Muscle of leg (tissue), 3 donors: ENCODE measurements at regions not wholly inside any gene's neighbourhood (a gene's known extent, or its start where the extent isn't known, plus 50 kb on each side); places are given as distances from the start of the nearest gene placed in this dataset.
"Not testable (repeated sequence)": the region's sequence is repeated elsewhere in the genome, so short reads cannot be mapped to it uniquely, and the experiment has no call there.

Source experiments
- DNase-seq: peaks from one replicate; pipeline ENCODE4 v3.0.0; 2013
- H3K27ac ChIP-seq: one replicate; pipeline ENCODE4 v1.5.1; 2013; ENCODE audit warnings: mild to moderate bottlenecking, low read length, control low read depth
- H3K27me3 ChIP-seq: one replicate; pipeline ENCODE4 v1.6.1; 2013; ENCODE audit warnings: low read length; ENCODE audit not compliant: control insufficient read depth, insufficient read depth
- H3K36me3 ChIP-seq: one replicate; pipeline ENCODE4 v1.6.1; 2013; ENCODE audit warnings: low read length; ENCODE audit not compliant: control insufficient read depth, insufficient read depth
- H3K4me1 ChIP-seq: one replicate; pipeline ENCODE4 v1.6.1; 2013; ENCODE audit warnings: low read length; ENCODE audit not compliant: control insufficient read depth, insufficient read depth
- H3K4me3 ChIP-seq: one replicate; pipeline ENCODE4 v1.5.1; 2013; ENCODE audit warnings: low read length, control low read depth
- H3K9me3 ChIP-seq: replicated peaks from 2 replicates; pipeline ENCODE4 v1.6.1; 2013; ENCODE audit warnings: low read depth, low read length; ENCODE audit not compliant: control insufficient read depth
- WGBS: methylation state at CpG from one replicate; pipeline ENCODE4 v1.1.5; 2013; ENCODE audit warnings: missing lambda C conversion rate; ENCODE audit not compliant: insufficient coverage; 5-methylcytosine and 5-hydroxymethylcytosine counted together

DNA sequence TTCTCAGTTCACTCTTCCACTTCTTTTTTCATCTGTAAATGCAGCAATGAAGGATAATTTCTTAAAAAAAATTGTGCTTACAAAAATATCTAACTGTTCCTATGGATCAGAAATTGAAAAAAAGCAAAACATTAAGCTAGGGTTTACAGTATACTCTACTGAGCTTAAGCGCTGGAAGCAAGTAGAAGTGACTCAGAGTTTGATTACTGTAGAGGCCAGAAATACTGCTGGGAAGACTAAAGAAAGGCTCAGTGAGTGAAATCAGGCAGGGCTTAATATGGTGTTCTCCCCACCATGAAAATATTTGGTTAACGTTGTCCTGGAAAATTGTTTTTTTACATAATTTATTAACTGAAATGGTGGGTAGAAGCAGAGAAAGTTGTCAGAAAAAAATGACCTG is 1061.8 kb upstream of the GRIA3 start:
- Histone ChIP-seq H3K9me3 (no peaks in the 10 kb centered on the region), H3K27me3 (no peaks in the 10 kb centered on the region), H3K4me3 (no peak overlapping the region), H3K36me3 (no peaks in the 10 kb centered on the region), H3K27ac (no peak overlapping the region), H3K4me1 (no peaks in the 10 kb centered on the region)
- no peak for DNase-seq
- 100% methylated on average over 1 of the region's 2 CpGs for WGBS

DNA sequence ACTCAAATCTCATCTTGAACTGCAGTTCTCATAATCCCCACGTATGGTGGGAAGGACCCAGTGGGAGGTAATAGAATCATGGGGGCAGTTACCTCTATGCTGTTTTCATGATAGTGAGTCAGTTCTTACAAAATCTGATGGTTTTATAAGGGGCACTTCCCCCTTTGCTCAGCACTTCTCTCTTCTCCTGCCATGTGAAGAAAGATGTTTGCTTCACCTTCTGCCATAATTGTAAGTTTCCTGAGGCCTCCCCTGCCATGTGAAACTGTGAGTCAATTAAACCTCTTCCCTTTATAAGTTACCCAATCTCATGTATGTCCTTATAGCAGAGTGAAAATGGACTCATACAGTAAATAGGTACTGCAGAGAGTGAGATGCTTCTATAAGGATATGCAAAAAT is 1050.6 kb upstream of the GRIA3 start:
- Histone ChIP-seq H3K27ac (no peak overlapping the region), H3K36me3 (no peaks in the 10 kb centered on the region), H3K9me3 (no peaks in the 10 kb centered on the region), H3K4me3 (no peak overlapping the region), H3K27me3 (no peaks in the 10 kb centered on the region), H3K4me1 (no peaks in the 10 kb centered on the region)
- no CpG with 5 or more reads among the region's 1 CpG for WGBS
- no peak for DNase-seq

DNA sequence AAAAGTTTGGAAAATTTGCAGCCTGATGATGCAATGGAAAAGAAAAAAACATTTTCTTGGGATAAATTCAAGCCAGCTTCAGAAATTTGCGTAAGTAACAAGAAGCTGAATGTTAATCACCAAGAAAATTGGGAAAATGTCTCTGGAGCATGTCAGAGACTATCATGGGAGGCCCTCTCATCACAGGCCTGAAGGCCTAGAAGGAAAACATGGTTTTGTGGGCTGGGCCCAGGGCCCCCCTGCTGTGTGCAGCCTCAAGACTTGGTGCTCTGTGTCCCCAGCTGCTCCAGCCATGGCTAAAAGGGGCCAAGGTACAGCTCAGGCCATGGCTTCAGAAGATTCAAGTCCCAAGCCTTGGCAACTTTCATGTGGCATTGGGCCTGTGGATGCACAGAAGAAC is 1049.8 kb upstream of the GRIA3 start:
- DNase-seq: peak; percentile 43
- H3K27me3 ChIP-seq: no peaks in the 10 kb centered on the region
- no peak overlapping the region for H3K27ac ChIP-seq
- H3K4me3 ChIP-seq: no peak overlapping the region
- no peaks in the 10 kb centered on the region for H3K36me3 ChIP-seq
- H3K9me3 ChIP-seq: no peaks in the 10 kb centered on the region
- WGBS: 60% methylated on average over 1 of the region's 1 CpG
- H3K4me1 ChIP-seq: no peaks in the 10 kb centered on the region

DNA sequence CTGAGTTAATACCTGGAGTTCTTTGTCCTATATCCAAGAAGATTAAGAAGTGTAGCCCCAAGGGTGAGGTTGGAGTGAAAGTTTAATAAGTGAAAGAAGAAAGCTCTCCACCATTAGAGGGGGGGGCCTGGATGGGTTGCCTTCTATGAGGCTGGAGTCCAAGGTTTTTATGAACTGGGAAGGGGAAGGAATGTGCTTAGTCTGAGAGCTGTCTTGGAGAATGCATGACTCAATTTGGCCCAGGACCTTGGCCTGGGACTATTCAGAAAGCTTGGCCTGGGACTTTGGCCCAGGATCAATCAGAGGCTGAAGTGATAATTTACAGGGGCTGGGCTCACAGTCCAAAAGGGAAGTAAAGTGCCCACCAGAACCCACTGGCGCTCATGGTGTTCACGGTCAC is 1049.0 kb upstream of the GRIA3 start:
- H3K27me3 ChIP-seq: no peaks in the 10 kb centered on the region
- DNase-seq: peak; percentile 66
- H3K9me3 ChIP-seq: no peaks in the 10 kb centered on the region
- H3K4me3 ChIP-seq: no peak overlapping the region
- H3K36me3 ChIP-seq: no peaks in the 10 kb centered on the region
- H3K27ac ChIP-seq: no peak overlapping the region
- 80% methylated on average over 1 of the region's 2 CpGs for WGBS
- H3K4me1 ChIP-seq: no peaks in the 10 kb centered on the region

DNA sequence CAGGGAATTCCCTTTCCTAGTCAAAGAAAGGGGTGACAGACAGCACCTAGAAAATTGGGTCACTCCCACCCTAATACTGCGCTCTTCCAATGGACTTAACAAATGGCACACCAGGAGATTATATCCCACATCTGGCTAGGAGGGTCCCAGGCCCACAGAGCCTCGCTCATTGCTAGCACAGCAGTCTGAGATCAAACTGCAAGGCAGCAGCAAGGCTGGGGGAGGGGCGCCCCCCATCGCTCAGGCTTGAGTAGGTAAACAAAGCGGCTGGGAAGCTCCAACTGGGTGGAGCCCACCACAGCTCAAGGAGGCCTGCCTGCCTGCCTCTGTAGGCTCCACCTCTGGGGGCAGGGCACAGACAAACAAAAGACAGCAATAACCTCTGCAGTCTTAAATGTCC is 1043.9 kb upstream of the GRIA3 start:
- not testable (repeated sequence) for DNase-seq, H3K27me3 ChIP-seq, H3K4me1 ChIP-seq, H3K4me3 ChIP-seq, H3K9me3 ChIP-seq, H3K36me3 ChIP-seq, H3K27ac ChIP-seq
- 57% methylated on average over 1 of the region's 5 CpGs for WGBS

DNA sequence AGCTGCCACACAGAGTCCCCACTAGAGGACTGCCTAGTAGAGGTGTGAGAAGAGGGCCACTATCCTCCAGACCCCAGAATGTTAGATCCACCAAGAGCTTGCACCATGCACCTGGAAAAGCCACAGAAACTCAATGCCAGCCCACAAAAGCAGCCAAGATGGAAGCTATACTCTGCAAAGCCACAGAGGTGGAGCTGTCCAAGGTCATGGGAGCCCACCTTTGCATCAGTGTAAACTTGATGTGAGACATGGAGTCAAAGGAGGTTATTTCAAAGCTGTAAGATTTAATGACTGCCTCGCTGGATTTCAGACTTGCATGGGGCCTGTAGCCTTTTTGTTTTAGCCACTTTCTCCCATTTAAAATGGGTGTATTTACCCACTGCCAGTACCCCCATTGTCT is 1030.1 kb upstream of the GRIA3 start:
- no CpG with 5 or more reads among the region's 1 CpG for WGBS
- Histone ChIP-seq H3K36me3 (no peaks in the 10 kb centered on the region), H3K9me3 (no peaks in the 10 kb centered on the region), H3K4me3 (no peak overlapping the region), H3K4me1 (no peaks in the 10 kb centered on the region), H3K27ac (no peak overlapping the region), H3K27me3 (no peaks in the 10 kb centered on the region)
- no peak for DNase-seq

DNA sequence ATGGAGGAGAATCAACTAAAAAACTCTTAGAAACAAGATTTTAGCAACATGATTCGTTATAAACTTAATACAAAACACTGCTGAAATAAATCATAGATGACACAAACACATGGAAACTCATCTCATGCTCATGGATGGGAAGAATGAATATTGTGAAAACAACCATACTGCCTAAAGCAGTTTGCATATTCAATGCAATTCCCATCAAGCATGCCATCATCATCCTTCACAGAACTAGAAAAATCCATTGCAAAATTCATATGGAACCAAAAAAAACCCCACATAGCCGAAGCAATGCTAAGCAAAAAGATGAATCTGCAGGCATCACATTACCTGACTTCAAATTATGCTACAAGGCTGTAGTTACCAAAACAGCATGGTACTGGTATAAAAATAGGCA is 1015.8 kb upstream of the GRIA3 start:
- no peaks in the 10 kb centered on the region for H3K4me1 ChIP-seq
- no peak for DNase-seq
- H3K9me3 ChIP-seq: no peaks in the 10 kb centered on the region
- H3K4me3 ChIP-seq: no peak overlapping the region
- H3K27me3 ChIP-seq: no peaks in the 10 kb centered on the region
- WGBS: no CpG with 5 or more reads among the region's 2 CpGs
- H3K36me3 ChIP-seq: no peaks in the 10 kb centered on the region
- H3K27ac ChIP-seq: no peak overlapping the region

DNA sequence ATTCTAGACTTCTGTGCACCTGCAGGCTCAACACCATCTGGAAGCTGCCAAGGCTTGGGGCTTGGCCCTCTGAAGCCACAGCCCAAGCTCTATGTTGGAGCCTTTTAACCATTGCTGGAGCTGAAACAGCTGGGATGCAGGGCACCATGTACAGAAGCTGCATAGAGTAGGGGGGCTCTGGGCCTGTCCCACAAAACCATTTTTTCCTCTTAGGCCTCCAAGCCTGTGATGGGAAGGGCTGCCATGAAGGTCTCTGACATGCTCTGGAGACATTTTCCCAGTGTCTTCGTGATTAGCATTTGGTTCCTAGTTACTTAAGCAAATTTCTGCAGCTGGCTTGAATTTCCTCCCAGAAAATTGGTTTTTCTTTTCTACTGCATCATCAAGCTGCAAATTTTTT is 999.3 kb upstream of the GRIA3 start:
- 38% methylated on average over 1 of the region's 1 CpG for WGBS
- Histone ChIP-seq H3K4me1 (no peaks in the 10 kb centered on the region), H3K4me3 (no peak overlapping the region), H3K36me3 (no peaks in the 10 kb centered on the region), H3K9me3 (peaks cover 5% of the 10 kb centered on the region), H3K27ac (no peak overlapping the region), H3K27me3 (no peaks in the 10 kb centered on the region)
- no peak for DNase-seq

DNA sequence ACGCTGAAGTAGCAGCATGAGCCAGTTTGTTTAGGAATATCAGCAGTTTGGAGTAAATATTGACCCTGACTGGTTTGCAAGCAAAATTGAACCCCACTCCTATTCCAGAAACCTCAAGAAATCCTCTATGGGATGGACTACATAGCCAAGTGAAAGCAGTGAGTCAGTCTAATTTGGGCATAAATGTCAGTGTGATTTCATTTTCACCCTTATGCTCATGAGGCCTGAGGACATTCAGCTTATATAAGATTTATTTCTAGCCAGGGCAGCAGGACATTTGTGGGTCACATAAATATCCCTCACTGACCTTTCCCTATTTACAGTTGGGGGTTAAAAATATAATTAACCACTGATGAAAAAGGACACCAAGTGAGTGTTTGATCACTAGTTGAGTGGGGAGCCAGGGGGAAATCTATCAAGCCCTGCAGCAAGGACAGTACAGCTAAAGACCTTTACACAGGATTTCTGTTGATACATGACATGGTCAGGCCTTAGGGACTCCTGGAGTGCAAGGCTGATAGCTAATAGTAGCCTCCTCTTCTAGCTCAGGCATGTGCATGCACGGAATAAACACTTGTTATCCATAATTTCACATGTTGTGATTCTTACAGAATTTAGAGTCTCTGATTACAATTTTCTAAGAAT is 996.9 kb upstream of the GRIA3 start:
- Histone ChIP-seq H3K4me1 (no peaks in the 10 kb centered on the region), H3K27me3 (no peaks in the 10 kb centered on the region), H3K4me3 (no peak overlapping the region), H3K27ac (no peak overlapping the region), H3K9me3 (peaks cover 5% of the 10 kb centered on the region), H3K36me3 (no peaks in the 10 kb centered on the region)
- DNase-seq: no peak
- WGBS: no CpG with 5 or more reads among the region's 2 CpGs

DNA sequence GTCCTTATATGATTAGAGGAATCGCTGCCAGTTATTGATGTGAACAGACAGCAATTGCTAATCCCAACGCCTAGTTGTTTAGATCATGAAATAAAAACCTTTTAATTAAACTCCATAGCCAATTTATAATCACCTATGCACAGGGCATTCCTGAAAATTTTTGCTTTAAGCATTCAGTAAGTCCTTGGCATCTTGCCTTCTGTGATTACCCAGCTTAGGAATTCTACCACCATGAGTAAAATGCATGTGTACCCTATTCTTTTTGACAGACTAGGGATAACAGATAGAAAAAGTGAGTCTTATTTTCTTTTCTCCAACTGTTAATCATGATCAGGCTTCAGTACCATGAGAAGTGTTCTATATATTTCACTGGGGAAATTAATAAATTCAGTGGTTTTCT is 995.3 kb upstream of the GRIA3 start:
- no CpG with 5 or more reads among the region's 2 CpGs for WGBS

DNA sequence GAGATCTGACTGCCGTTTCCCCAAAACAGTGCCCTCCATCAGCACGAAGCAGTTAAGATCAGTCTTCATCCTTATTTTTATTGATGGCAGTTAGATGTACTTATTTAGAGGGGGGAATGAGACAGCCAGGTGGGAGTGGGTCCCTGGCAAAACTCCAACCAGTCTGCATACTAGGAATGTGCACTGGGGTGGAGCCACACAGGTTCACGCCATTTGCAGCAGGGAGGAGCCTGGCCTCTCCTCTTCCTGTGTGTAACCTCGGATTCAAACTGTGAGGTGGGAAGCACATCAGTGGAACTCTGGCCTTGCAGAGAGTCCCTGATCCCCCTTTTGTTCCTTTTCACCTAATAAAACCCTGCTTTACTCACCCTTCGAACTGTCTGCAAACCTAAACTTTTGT is 987.7 kb upstream of the GRIA3 start:
- no peak overlapping the region for H3K27ac ChIP-seq
- WGBS: 50% methylated on average over 1 of the region's 5 CpGs
- DNase-seq: no peak

More for the DNA sequence above, 995.3 kb upstream of the GRIA3 start:
- H3K4me1 ChIP-seq: no peaks in the 10 kb centered on the region
- no peaks in the 10 kb centered on the region for H3K36me3 ChIP-seq
- H3K4me3 ChIP-seq: no peak overlapping the region
- H3K9me3 ChIP-seq: peaks cover 3% of the 10 kb centered on the region
- no peaks in the 10 kb centered on the region for H3K27me3 ChIP-seq
- no peak overlapping the region for H3K27ac ChIP-seq
- no peak for DNase-seq

More for the DNA sequence above, 987.7 kb upstream of the GRIA3 start:
- Histone ChIP-seq H3K27me3 (no peaks in the 10 kb centered on the region), H3K36me3 (no peaks in the 10 kb centered on the region), H3K4me1 (no peaks in the 10 kb centered on the region), H3K4me3 (no peak overlapping the region), H3K9me3 (no peaks in the 10 kb centered on the region)
